H9 (cell line): ENCODE measurements at regions not wholly inside any gene's neighbourhood (a gene's known extent, or its start where the extent isn't known, plus 50 kb on each side); places are given as distances from the start of the nearest gene placed in this dataset.

Experiments
- DNase-seq: peaks from one replicate; pipeline ENCODE4 v3.0.0-alpha.2; 2017
- H2AFZ ChIP-seq: one replicate; pipeline ENCODE4 v1.6.1; 2013; ENCODE audit warnings: mild to moderate bottlenecking, low read length, control low read depth, moderate library complexity
- H2AK5ac ChIP-seq: 2 replicates; pipeline ENCODE4 v1.6.1; 2013; ENCODE audit warnings: low read length, control low read depth, mixed read lengths; ENCODE audit not compliant: insufficient read length
- H2BK120ac ChIP-seq: one replicate; pipeline ENCODE4 v1.6.1; 2013; ENCODE audit warnings: low read depth, mild to moderate bottlenecking, low read length, control low read depth, inconsistent platforms; ENCODE audit not compliant: poor library complexity, severe bottlenecking
- H2BK12ac ChIP-seq: 2 replicates; pipeline ENCODE4 v1.6.1; 2013; ENCODE audit warnings: low read length, control low read depth, mixed read lengths, low read depth; ENCODE audit not compliant: insufficient read length
- H2BK15ac ChIP-seq: 2 replicates; pipeline ENCODE4 v1.6.1; 2013; ENCODE audit warnings: low read depth, low read length, control low read depth
- H2BK20ac ChIP-seq: one replicate; pipeline ENCODE4 v1.6.1; 2013; ENCODE audit warnings: low read depth, mild to moderate bottlenecking, low read length, control low read depth, inconsistent platforms; ENCODE audit not compliant: poor library complexity, severe bottlenecking
- H2BK5ac ChIP-seq: 2 replicates; pipeline ENCODE4 v1.6.1; 2013; ENCODE audit warnings: low read length, control low read depth, mixed read lengths; ENCODE audit not compliant: insufficient read length
- H3K14ac ChIP-seq: 2 replicates; pipeline ENCODE4 v1.6.1; 2013; ENCODE audit warnings: low read length, control low read depth; ENCODE audit not compliant: insufficient read depth
- H3K18ac ChIP-seq: 2 replicates; pipeline ENCODE4 v1.6.1; 2013; ENCODE audit warnings: low read depth, mild to moderate bottlenecking, mixed read lengths, low read length, control low read depth; ENCODE audit not compliant: insufficient read length
- H3K23ac ChIP-seq: 2 replicates; pipeline ENCODE4 v1.6.1; 2013; ENCODE audit warnings: low read length, control low read depth, mixed read lengths, low read depth; ENCODE audit not compliant: insufficient read length
- H3K23me2 ChIP-seq: 2 replicates; pipeline ENCODE4 v1.6.1; 2013; ENCODE audit warnings: low read depth, mild to moderate bottlenecking, mixed read lengths, low read length, control low read depth; ENCODE audit not compliant: insufficient read length, poor library complexity, severe bottlenecking
- H3K27ac ChIP-seq: 2 replicates; pipeline ENCODE4 v1.5.1; 2013; ENCODE audit warnings: low read length, control low read depth, mixed read lengths, low read depth; ENCODE audit not compliant: insufficient read length
- H3K27me3 ChIP-seq: 2 replicates; pipeline ENCODE4 v1.6.1; 2013; ENCODE audit warnings: low read length, control low read depth, inconsistent platforms; ENCODE audit not compliant: insufficient read depth
- H3K4ac ChIP-seq: 2 replicates; pipeline ENCODE4 v1.6.1; 2013; ENCODE audit warnings: low read depth, mild to moderate bottlenecking, control low read depth, inconsistent platforms, low read length, moderate library complexity
- H3K4me1 ChIP-seq: 2 replicates; pipeline ENCODE4 v1.6.1; 2013; ENCODE audit warnings: low read length, control low read depth, inconsistent platforms; ENCODE audit not compliant: insufficient read depth
- H3K4me2 ChIP-seq: 2 replicates; pipeline ENCODE4 v1.6.1; 2013; ENCODE audit warnings: low read length, control low read depth, mixed read lengths; ENCODE audit not compliant: insufficient read length, insufficient read depth
- H3K56ac ChIP-seq: 2 replicates; pipeline ENCODE4 v1.6.1; 2013; ENCODE audit warnings: low read depth, mild to moderate bottlenecking, mixed read lengths, low read length, control low read depth; ENCODE audit not compliant: insufficient read length
- H3K79me1 ChIP-seq: 2 replicates; pipeline ENCODE4 v1.6.1; 2013; ENCODE audit warnings: low read depth, mild to moderate bottlenecking, moderate library complexity, low read length, control low read depth, inconsistent platforms; ENCODE audit not compliant: insufficient read depth, poor library complexity, severe bottlenecking
- H3K79me2 ChIP-seq: 2 replicates; pipeline ENCODE4 v1.6.1; 2013; ENCODE audit warnings: low read length, control low read depth, inconsistent platforms; ENCODE audit not compliant: insufficient read depth
- H3K9ac ChIP-seq: 2 replicates; pipeline ENCODE4 v1.6.1; 2013; ENCODE audit warnings: low read length, control low read depth, mixed read lengths; ENCODE audit not compliant: insufficient read length; ENCODE audit errors: extremely low read depth
- H3K9me3 ChIP-seq: one replicate; pipeline ENCODE4 v1.6.1; 2013; ENCODE audit warnings: low read depth, low read length, inconsistent platforms; ENCODE audit not compliant: control insufficient read depth
- H3T11ph ChIP-seq: one replicate; pipeline ENCODE4 v1.6.1; 2013; ENCODE audit warnings: mild to moderate bottlenecking, low read length, control low read depth, inconsistent platforms
- H4K20me1 ChIP-seq: one replicate; pipeline ENCODE4 v1.6.1; 2013; ENCODE audit not compliant: control insufficient read depth, insufficient read length, insufficient read depth
- H4K5ac ChIP-seq: 2 replicates; pipeline ENCODE4 v1.6.1; 2013; ENCODE audit warnings: low read depth, mild to moderate bottlenecking, mixed read lengths, low read length, control low read depth; ENCODE audit not compliant: insufficient read length
- H4K8ac ChIP-seq: replicated peaks from 2 replicates; pipeline ENCODE4 v1.6.1; 2013; ENCODE audit warnings: low read length, control low read depth, mixed read lengths, low read depth; ENCODE audit not compliant: insufficient read length
- H4K91ac ChIP-seq: 2 replicates; pipeline ENCODE4 v1.6.1; 2013; ENCODE audit warnings: low read depth, mild to moderate bottlenecking, moderate library complexity, mixed read lengths, low read length, control low read depth; ENCODE audit not compliant: insufficient read length
- H3K27ac Mint-ChIP-seq, 3 experiments: 2 replicates in 2 of 3; 3 replicates in 1 of 3; pipeline ENCODE4 v1.8.0; 2020 to 2021; ENCODE audit warnings: mixed read lengths in 3 of 3, mild to moderate bottlenecking in 1 of 3, moderate library complexity in 1 of 3
- H3K27me3 Mint-ChIP-seq: 2 replicates; pipeline ENCODE4 v1.8.0; 2021; ENCODE audit warnings: low read depth, mild to moderate bottlenecking, moderate library complexity, mixed read lengths
- H3K36me3 Mint-ChIP-seq, 3 experiments: 2 replicates in 2 of 3; 3 replicates in 1 of 3; pipeline ENCODE4 v1.8.0; 2020 to 2021; ENCODE audit warnings: low read depth in 3 of 3, mixed read lengths in 3 of 3; ENCODE audit not compliant: insufficient read depth in 1 of 3
- H3K4me1 Mint-ChIP-seq, 2 experiments: 2 replicates each; pipeline ENCODE4 v1.8.0; 2020; ENCODE audit warnings: mixed read lengths in 2 of 2
- H3K4me3 Mint-ChIP-seq, 2 experiments: 2 replicates in 1 of 2; 3 replicates in 1 of 2; pipeline ENCODE4 v1.8.0; 2020 to 2021; ENCODE audit warnings: mild to moderate bottlenecking in 2 of 2, mixed read lengths in 2 of 2, moderate library complexity in 1 of 2
- H3K9me3 Mint-ChIP-seq, 2 experiments: 2 replicates in 1 of 2; 3 replicates in 1 of 2; pipeline ENCODE4 v1.8.0; 2020; ENCODE audit warnings: mild to moderate bottlenecking in 2 of 2, mixed read lengths in 2 of 2, moderate library complexity in 1 of 2
- CTCF ChIP-seq: fragments of 200-600 bp; sonication (generic); conservative IDR thresholded peaks from 3 replicates; pipeline ENCODE4 v1.8.0; 2021; ENCODE audit warnings: antibody characterized with exemption, mild to moderate bottlenecking

GRCh38 chr5:97624886-97625285 is 441.8 kb upstream of the RIOK2 start:
- Histone ChIP-seq H4K8ac (no peak overlapping the region), H3K79me2 (no peaks in the 10 kb centered on the region), H4K91ac (no peak overlapping the region), H3K27me3 (no peaks in the 10 kb centered on the region), H3K4me1 (no peaks in the 10 kb centered on the region), H2BK120ac (no peak overlapping the region), H4K5ac (no peak overlapping the region), H4K20me1 (no peaks in the 10 kb centered on the region), H2BK15ac (no peak overlapping the region), H3K9me3 (no peaks in the 10 kb centered on the region), H2AFZ (no peak overlapping the region), H3K79me1 (no peaks in the 10 kb centered on the region), H3K23ac (no peak overlapping the region), H3K4me2 (no peak overlapping the region), H3K9ac (no peak overlapping the region), H3K18ac (no peak overlapping the region), H3K14ac (no peak overlapping the region), H2AK5ac (no peak overlapping the region), H3K4ac (no peak overlapping the region), H3K23me2 (no peaks in the 10 kb centered on the region), H2BK12ac (no peak overlapping the region), H3K27ac (no peak overlapping the region), H2BK5ac (no peak overlapping the region), H3T11ph (no peak overlapping the region), H2BK20ac (no peak overlapping the region), H3K56ac (no peak overlapping the region)
- Mint-ChIP-seq H3K9me3 (no peaks in the 10 kb centered on the region; a peak in 1 of 5 replicates), H3K4me1 (peaks cover 2 to 13% of the 10 kb centered on the region in 2 experiments; a peak in 3 of 4 replicates), H3K27ac (no peak overlapping the region), H3K36me3 (no peaks in the 10 kb centered on the region), H3K27me3 (no peaks in the 10 kb centered on the region), H3K4me3 (no peak overlapping the region)
- no peak for TF ChIP-seq CTCF
- no peak for DNase-seq
